GM18907 (cell line): ENCODE measurements at regions not wholly inside any gene's neighbourhood (a gene's known extent, or its start where the extent isn't known, plus 50 kb on each side); places are given as distances from the start of the nearest gene placed in this dataset.
"Not testable (repeated sequence)": the region's sequence is repeated elsewhere in the genome, so short reads cannot be mapped to it uniquely, and the experiment has no call there.

Source experiments
- ATAC-seq: cut with Tn5 transposase; IDR thresholded peaks from one replicate; pipeline ENCODE4 v1.9.1; 2021; ENCODE audit warnings: mild to moderate bottlenecking, moderate library complexity; ENCODE audit not compliant: unreplicated experiment

DNA sequence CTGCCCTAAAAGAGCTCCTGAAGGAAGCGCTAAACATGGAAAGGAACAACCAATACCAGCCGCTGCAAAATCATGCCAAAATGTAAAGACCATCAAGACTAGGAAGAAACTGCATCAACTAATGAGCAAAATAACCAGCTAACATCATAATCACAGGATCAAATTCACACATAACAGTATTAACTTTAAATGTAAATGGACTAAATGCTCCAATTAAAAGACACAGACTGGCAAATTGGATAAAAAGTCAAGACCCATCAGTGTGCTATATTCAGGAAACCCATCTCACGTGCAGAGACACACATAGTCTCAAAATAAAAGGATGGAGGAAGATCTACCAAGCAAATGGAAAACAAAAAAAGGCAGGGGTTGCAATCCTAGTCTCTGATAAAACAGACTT is 88.8 kb upstream of the CAV2 start:
- not testable (repeated sequence) for ATAC-seq

DNA sequence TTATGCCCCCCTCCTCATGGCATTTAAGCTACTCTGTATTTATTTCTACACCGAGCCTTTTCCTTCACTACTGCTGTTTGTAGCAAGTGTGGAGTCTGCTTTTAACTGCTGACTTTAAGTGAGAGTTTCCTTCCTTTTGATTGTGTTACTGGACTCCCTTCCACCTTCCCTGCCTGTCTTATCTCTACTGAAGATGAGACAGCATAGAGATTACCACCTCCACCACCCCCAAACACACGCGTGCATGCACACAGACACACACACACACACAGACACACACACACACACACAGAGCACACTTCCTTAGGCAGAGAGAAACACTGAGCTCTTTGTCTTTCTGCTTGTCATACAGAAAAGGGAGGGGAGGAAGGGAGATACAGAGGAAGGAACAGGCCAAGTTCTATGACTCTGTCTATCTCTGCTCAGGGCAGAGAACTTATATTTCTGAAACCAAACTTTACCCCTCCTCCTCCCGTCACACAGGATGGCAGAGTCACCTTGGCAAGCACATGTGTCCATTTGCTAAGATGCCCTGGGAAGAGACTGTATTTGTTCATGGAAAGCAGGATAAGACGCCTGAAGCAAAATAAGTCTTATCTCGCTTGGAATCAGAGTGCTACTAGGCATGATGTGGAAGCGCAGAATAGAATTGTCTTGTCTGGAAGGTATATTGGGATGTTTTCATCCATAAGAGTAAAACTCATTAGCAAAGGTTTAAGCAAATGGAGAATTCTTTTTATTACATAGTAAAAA is 81.8 kb upstream of the CAV2 start:
- ATAC-seq, result no peak

DNA sequence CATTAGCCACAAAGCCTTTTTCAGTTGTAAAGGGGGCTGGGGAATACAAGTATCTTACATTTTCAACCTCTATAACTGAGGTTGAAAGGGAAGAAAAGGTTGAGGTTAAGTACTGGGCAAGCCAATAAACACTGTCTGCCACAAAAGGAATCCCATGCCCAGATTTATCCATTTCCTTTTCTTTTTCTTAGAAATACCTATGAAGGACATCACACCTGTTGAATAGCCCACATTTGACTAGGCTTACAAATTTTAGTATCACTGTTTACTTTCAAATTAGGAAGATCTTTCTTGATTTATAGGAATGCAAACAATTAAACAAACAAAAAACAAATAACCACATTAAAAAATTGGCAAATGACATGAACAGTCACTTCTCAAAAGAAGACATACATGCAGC is 81.0 kb upstream of the CAV2 start:
- ATAC-seq, result no peak

DNA sequence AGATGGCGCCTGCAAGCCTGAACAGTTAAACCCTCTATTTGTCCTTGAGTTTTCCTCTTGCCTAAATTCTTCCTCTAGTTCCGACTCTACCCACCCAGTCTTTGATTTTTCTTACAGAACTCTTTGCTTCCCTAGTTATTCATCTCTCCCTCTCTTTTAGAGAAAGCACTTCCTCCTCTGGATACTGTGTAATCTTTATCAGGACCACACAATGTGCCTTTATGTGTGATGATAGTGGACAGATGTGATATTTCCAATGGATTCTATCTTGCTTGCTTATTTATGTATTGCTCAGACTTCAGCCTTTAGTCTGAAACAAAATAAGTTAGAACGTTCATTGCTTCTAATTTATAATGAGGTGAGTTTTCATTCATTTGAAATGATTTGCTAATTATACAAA is 79.5 kb upstream of the CAV2 start:
- ATAC-seq, result no peak

GRCh38 chr7:116421298-116421697 is 78.2 kb upstream of the CAV2 start:
- ATAC-seq, result no peak

GRCh38 chr7:116422683-116423082 is 76.9 kb upstream of the CAV2 start:
- ATAC-seq, result no peak

- no peak for ATAC-seq
Measured at GRCh38 chr7:116423499-116423898, 76.0 kb upstream of the CAV2 start.

DNA sequence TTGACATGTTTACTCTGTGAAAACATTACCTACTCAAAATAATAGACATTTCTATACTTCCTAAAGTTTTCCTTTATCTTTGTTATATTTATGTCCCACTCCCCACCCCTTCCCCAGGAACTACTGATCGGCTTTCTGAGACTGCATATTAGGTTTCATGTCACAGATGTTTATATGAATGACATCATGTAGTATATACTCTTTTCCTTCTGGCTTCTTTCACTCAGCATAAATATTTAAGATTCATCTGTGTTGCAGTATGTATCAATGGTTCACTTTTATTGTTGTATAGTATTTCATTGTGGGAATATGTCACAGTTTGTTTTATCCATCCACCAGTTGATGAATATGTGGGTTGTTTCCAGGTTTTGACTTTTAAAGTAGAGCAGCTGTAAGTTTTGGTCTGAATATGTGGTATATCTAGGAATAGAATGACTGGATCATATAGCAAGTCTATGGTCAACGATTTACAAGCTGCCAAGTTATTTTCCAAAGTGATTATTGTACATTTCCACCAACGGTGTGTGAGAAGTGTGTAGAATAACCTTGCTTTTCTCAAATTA is 73.8 kb upstream of the CAV2 start:
- no peak for ATAC-seq

DNA sequence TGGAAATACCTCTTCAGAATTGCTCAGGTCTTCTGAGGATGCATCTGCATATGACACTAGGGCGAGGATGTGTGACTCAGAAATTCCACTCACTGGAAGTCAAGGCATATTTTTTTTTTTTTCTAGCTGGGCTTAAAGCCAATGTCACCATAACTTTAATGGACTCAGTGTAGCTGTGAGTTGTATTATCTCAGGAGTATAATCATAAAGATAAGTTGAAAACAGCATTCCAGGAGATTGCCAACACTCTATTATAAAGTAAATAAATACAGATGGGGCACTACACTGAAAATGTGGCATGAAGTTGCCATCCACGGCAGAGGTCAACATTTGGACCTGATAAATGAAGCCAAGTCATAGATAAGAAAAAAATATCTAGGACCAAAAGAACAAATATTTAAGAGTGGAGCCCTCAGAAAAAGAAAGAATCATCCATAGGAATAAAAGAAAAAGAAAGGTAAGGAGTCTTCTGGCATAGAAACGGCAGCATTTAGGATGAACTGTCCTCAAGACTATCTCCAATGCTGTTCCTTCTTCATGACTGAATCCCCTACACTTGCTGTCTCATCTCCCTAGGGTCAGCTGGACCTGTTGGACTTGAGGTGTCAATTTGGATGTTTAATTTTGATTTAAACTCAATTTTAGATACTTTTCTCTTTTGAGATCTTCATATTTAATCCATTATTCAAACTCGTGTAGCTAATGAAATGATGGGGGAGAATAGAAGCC is 72.9 kb upstream of the CAV2 start:
- no peak for ATAC-seq

DNA sequence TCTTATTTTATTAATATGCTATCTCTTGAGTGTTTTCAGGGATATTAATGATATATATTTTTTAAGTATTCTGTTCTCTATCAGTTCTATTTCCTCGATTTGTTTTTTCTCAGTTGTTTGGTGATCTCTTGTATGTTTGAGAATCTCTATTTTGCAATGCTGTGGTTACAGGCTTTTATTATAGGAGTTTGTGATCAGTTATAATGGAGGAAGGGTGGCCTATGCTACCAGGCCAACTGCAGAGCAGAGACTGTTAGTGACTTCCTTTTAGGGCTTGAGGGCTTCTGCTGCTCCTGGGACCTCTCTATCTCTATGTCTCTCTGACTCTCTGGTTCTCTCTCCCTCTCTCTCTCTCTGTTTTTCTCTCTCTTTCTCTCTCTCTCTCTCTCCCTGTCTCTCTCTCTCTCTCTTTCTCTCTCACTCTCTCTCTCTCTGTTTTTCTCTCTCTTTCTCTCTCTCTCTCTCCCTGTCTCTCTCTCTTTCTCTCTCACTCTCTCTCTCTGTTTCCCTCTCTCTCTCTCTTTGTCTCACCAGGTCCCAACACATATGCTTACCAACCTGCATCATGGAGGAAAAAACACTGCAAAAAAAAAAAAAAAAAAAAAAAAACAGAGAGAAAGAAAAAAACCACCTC is 69.4 kb upstream of the CAV2 start:
- ATAC-seq, result no peak

- ATAC-seq, result no peak
Measured at GRCh38 chr7:116431787-116432526, 67.6 kb upstream of the CAV2 start.

- no peak for ATAC-seq
Measured at GRCh38 chr7:116432527-116432916, 67.0 kb upstream of the CAV2 start.

- no peak for ATAC-seq
Measured at GRCh38 chr7:116433246-116433645, 66.3 kb upstream of the CAV2 start.

GRCh38 chr7:116434820-116435341 is 64.7 kb upstream of the CAV2 start:
- no peak for ATAC-seq

- no peak for ATAC-seq
Measured at GRCh38 chr7:116436305-116436826, 63.2 kb upstream of the CAV2 start.

GRCh38 chr7:116438267-116438666 is 61.3 kb upstream of the CAV2 start:
- ATAC-seq, result no peak

DNA sequence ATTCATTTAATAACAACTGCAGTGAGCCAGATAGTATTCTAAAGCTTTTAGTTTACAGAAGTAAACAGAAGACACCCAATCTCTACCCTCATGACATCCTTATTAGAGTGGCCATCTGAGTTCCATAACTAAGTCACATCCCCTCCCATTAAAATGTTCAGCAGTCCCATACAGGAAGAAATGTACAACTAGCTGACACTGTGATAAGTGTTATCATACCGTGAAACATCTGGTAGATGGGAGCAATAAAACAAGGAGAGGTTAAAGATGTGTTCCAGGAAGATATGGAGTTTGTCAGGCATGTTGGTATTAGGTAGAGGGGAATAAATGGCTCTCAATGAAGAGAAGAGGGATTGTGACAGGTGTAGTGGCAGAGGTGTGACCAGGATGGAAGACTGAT is 60.5 kb upstream of the CAV2 start:
- ATAC-seq, result no peak

DNA sequence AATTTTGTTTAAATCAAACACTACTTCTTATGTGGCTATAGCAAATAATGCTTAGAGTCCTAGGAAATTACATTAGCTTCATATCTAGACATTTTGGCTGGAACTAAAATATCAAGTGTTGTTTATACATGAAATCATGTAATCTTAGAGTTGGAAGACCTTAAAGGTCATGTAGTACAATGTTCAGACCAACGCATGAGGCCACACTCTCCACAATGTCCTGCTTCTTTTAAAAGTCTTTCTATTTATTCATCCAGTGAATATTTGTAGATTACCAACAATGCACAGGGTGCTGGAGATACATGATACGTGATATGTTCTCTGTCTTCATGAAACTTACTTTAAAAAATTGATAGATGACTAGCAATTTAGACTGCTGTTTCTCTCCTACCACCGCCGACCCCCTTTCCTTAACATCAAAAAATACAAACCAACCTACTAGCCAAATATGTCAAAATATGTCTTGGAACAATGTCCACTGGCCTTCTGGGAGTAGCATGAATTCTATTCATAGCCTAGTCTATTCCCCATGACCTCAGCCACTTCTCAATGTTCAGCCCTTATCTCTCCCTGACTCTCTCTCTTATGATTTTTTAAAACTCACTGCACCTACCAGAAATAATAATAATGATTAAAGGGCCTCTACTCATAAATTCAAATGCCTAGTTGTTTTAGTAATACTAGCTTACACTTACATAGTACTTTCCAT is 59.5 kb upstream of the CAV2 start:
- no peak for ATAC-seq

DNA sequence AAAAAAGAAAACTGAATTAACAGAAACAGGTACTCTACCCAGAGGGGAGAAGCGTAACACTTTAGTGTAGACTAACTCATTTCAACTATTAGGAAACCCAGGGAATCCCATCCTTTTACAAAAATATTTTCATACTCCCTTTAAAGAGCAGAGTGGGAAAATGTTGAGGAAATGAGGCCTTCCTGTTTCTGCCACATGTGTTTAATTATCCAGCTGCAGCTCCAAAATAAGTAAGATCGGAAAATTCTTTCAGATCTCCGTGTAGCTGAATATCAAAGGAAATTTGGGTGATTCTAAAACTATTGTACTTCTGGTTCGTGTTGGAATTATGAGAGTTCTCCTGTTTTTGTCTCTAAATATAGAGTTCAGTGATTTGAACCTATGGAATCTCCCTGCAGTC is 58.0 kb upstream of the CAV2 start:
- ATAC-seq, result no peak

- ATAC-seq, result no peak
Measured at GRCh38 chr7:116443101-116443523, 56.4 kb upstream of the CAV2 start.
